GM23338 (cell line): ENCODE measurements at regions not wholly inside any gene's neighbourhood (a gene's known extent, or its start where the extent isn't known, plus 50 kb on each side); places are given as distances from the start of the nearest gene placed in this dataset.

Source experiments
- ATAC-seq: fragments of 200-7000 bp; cut with Tn5 transposase; 3 replicates; pipeline ENCODE4 v1.9.1; 2020
- DNase-seq: peaks from one replicate; pipeline ENCODE4 v3.0.0-alpha.2; 2015; ENCODE audit warnings: low spot score
- H2AFZ ChIP-seq: fragments of 200-600 bp; sonication (generic); 2 replicates; pipeline ENCODE4 v1.8.0; 2016; ENCODE audit warnings: antibody characterized with exemption, mild to moderate bottlenecking, moderate library complexity
- H3F3A ChIP-seq: fragments of 200-600 bp; sonication (generic); replicated peaks from 2 replicates; pipeline ENCODE4 v1.8.0; 2017; ENCODE audit warnings: antibody characterized with exemption, mixed run types, low read depth
- H3K27ac ChIP-seq: fragments of 200-600 bp; sonication (generic); 2 replicates; pipeline ENCODE4 v1.6.1; 2016; ENCODE audit warnings: low read depth
- H3K27me3 ChIP-seq: fragments of 200-600 bp; sonication (generic); 2 replicates; pipeline ENCODE4 v1.8.0; 2016; ENCODE audit warnings: mild to moderate bottlenecking, mixed run types, moderate library complexity; ENCODE audit not compliant: insufficient read depth
- H3K36me3 ChIP-seq: fragments of 200-600 bp; sonication (generic); 2 replicates; pipeline ENCODE4 v1.8.0; 2016; ENCODE audit warnings: mild to moderate bottlenecking; ENCODE audit not compliant: insufficient read depth
- H3K4me1 ChIP-seq: fragments of 200-600 bp; sonication (generic); 2 replicates; pipeline ENCODE4 v1.8.0; 2016; ENCODE audit warnings: mild to moderate bottlenecking, moderate library complexity; ENCODE audit not compliant: insufficient read depth
- H3K4me2 ChIP-seq: fragments of 200-600 bp; sonication (generic); 2 replicates; pipeline ENCODE4 v1.7.1; 2017; ENCODE audit warnings: mixed run types
- H3K4me3 ChIP-seq: fragments of 200-600 bp; sonication (generic); 2 replicates; pipeline ENCODE4 v1.6.1; 2016; ENCODE audit warnings: mixed run types
- H3K79me2 ChIP-seq: fragments of 200-600 bp; sonication (generic); replicated peaks from 2 replicates; pipeline ENCODE4 v1.8.0; 2017; ENCODE audit warnings: mild to moderate bottlenecking; ENCODE audit not compliant: insufficient read depth
- H3K9me2 ChIP-seq: fragments of 200-600 bp; sonication (generic); 2 replicates; pipeline ENCODE4 v1.8.0; 2017; ENCODE audit not compliant: insufficient read depth
- H4K20me1 ChIP-seq: fragments of 200-600 bp; sonication (generic); replicated peaks from 2 replicates; pipeline ENCODE4 v1.8.0; 2017; ENCODE audit warnings: mild to moderate bottlenecking; ENCODE audit not compliant: insufficient read depth
- H3K27ac Mint-ChIP-seq: 2 replicates; pipeline ENCODE4 v1.8.0; 2020; ENCODE audit warnings: inconsistent platforms, mild to moderate bottlenecking, moderate library complexity, mixed read lengths
- H3K27me3 Mint-ChIP-seq: 3 replicates; pipeline ENCODE4 v1.8.0; 2022; ENCODE audit warnings: low read depth, mild to moderate bottlenecking, moderate library complexity, mixed read lengths, inconsistent platforms; ENCODE audit not compliant: insufficient read depth, poor library complexity
- H3K36me3 Mint-ChIP-seq: 3 replicates; pipeline ENCODE4 v1.8.0; 2021; ENCODE audit warnings: low read depth, mild to moderate bottlenecking, inconsistent platforms, moderate library complexity, mixed read lengths
- H3K4me1 Mint-ChIP-seq: 3 replicates; pipeline ENCODE4 v1.8.0; 2020; ENCODE audit warnings: mild to moderate bottlenecking, inconsistent platforms, mixed read lengths
- H3K4me3 Mint-ChIP-seq: 3 replicates; pipeline ENCODE4 v1.8.0; 2021; ENCODE audit warnings: moderate library complexity, mild to moderate bottlenecking, inconsistent platforms, mixed read lengths
- H3K9me3 Mint-ChIP-seq: 3 replicates; pipeline ENCODE4 v1.8.0; 2020; ENCODE audit warnings: moderate library complexity, mild to moderate bottlenecking, inconsistent platforms, mixed read lengths
- CREB1 ChIP-seq: fragments of 250-450 bp; sonication (Bioruptor Pico); IDR thresholded peaks from 2 replicates; pipeline ENCODE4 v1.5.0; 2020; ENCODE audit warnings: low read depth, mild to moderate bottlenecking, moderate library complexity
- CTCF ChIP-seq, 2 experiments: fragments of 200-600 bp in 1 of 2; sonication (generic) in 1 of 2; conservative IDR thresholded peaks; 2 replicates each; pipeline versions ENCODE4 v1.5.1 to v1.6.1; 2016 to 2017; ENCODE audit warnings: antibody characterized with exemption in 2 of 2, low read depth in 2 of 2, mild to moderate bottlenecking in 2 of 2, moderate library complexity in 1 of 2
- ETS1 ChIP-seq: IDR thresholded peaks from 2 replicates; pipeline ENCODE4 v1.6.1; 2016; ENCODE audit warnings: antibody characterized with exemption
- JUNB ChIP-seq: IDR thresholded peaks from one replicate; pipeline ENCODE4 v1.6.1; 2016; ENCODE audit warnings: antibody characterized with exemption; ENCODE audit not compliant: unreplicated experiment
- NANOG ChIP-seq: IDR thresholded peaks from 2 replicates; pipeline ENCODE4 v1.6.1; 2016; ENCODE audit warnings: antibody characterized with exemption, borderline replicate concordance
- REST ChIP-seq: IDR thresholded peaks from one replicate; pipeline ENCODE4 v1.6.1; 2018; ENCODE audit warnings: antibody characterized with exemption; ENCODE audit not compliant: unreplicated experiment
- STAT1 ChIP-seq: IDR thresholded peaks from one replicate; pipeline ENCODE4 v1.6.1; 2016; ENCODE audit warnings: antibody characterized with exemption; ENCODE audit not compliant: unreplicated experiment
- ZNF114 ChIP-seq: fragments of 250-450 bp; sonication (Bioruptor Pico); IDR thresholded peaks from 2 replicates; pipeline ENCODE4 v1.5.0; 2020; ENCODE audit warnings: mild to moderate bottlenecking, moderate library complexity
- ZNF331 ChIP-seq: fragments of 250-450 bp; sonication (Bioruptor Pico); IDR thresholded peaks from 2 replicates; pipeline ENCODE4 v1.5.0; 2020; ENCODE audit warnings: low read depth, mild to moderate bottlenecking, moderate library complexity

GRCh38 chr4:160894128-160894527, 1269.7 kb downstream of the FSTL5 start (continued):
- TF ChIP-seq CTCF (conservative IDR thresholded peaks at IDR 0.05; ENCODE audit: low read depth in 2 of 2) (no peak), ZNF114 (CRISPR knock-in tag) (no peak), STAT1 (no peak), CREB1 (CRISPR knock-in tag) (no peak), ETS1 (no peak), REST (no peak)

- TF ChIP-seq JUNB = no peak
- no peak for TF ChIP-seq STAT1
- no peak for TF ChIP-seq ZNF331
- Histone ChIP-seq H3K79me2 (no peaks in the 10 kb centered on the region), H3K9me2 (no peaks in the 10 kb centered on the region), H3K4me2 (no peak overlapping the region), H3K4me1 (no peaks in the 10 kb centered on the region), H4K20me1 (no peaks in the 10 kb centered on the region), H3K36me3 (no peaks in the 10 kb centered on the region), H3K27me3 (no peaks in the 10 kb centered on the region), H3K4me3 (no peak overlapping the region), H2AFZ (no peak overlapping the region), H3K27ac (no peak overlapping the region), H3F3A (no peaks in the 10 kb centered on the region)
- no peaks in the 10 kb centered on the region for H3K4me1 Mint-ChIP-seq
- no peak overlapping the region for H3K4me3 Mint-ChIP-seq
- no peaks in the 10 kb centered on the region; the same call in 1 of the 3 replicates for H3K9me3 Mint-ChIP-seq
- H3K36me3 Mint-ChIP-seq = no peaks in the 10 kb centered on the region
- H3K27me3 Mint-ChIP-seq = no peaks in the 10 kb centered on the region
- no peak overlapping the region for H3K27ac Mint-ChIP-seq
- ATAC-seq (no peak), DNase-seq (no peak)
Measured at GRCh38 chr4:160894809-160895208, 1269.0 kb downstream of the FSTL5 start.

- ATAC-seq (no peak), DNase-seq (no peak)
- Mint-ChIP-seq H3K36me3 (no peaks in the 10 kb centered on the region), H3K9me3 (no peaks in the 10 kb centered on the region), H3K27ac (no peak overlapping the region), H3K4me3 (no peak overlapping the region), H3K27me3 (no peaks in the 10 kb centered on the region), H3K4me1 (no peaks in the 10 kb centered on the region)
- Histone ChIP-seq H2AFZ (no peak overlapping the region), H3K4me3 (no peak overlapping the region), H3K9me2 (no peaks in the 10 kb centered on the region), H3K36me3 (no peaks in the 10 kb centered on the region), H3K4me2 (no peak overlapping the region), H4K20me1 (no peaks in the 10 kb centered on the region), H3K27me3 (no peaks in the 10 kb centered on the region), H3K4me1 (no peaks in the 10 kb centered on the region), H3K79me2 (no peaks in the 10 kb centered on the region), H3K27ac (no peak overlapping the region), H3F3A (no peaks in the 10 kb centered on the region)
- TF ChIP-seq ETS1 (no peak), ZNF331 (no peak), NANOG (no peak), CREB1 (CRISPR knock-in tag) (no peak)
Measured at GRCh38 chr4:160927311-160927710, 1236.5 kb downstream of the FSTL5 start.
